ENCODE measurements at regions not wholly inside any gene's neighbourhood (a gene's known extent, or its start where the extent isn't known, plus 50 kb on each side); places are given as distances from the start of the nearest gene placed in this dataset.

- TF ChIP-seq CTCF (IDR thresholded peaks at IDR 0.05) (no peak), EZH2 (IDR thresholded peaks at IDR 0.05; ENCODE audit: borderline replicate concordance, insufficient read depth, low read depth, low read length, poor library complexity, severe bottlenecking) (no peak)
Observed at GRCh38 chr4:103787057-103787456, 67.3 kb upstream of the TACR3 start.

Data from B cell (primary cell).